Neuronal stem cell (in vitro differentiated cells): ENCODE measurements at regions not wholly inside any gene's neighbourhood (a gene's known extent, or its start where the extent isn't known, plus 50 kb on each side); places are given as distances from the start of the nearest gene placed in this dataset.

Experiments used
- DNase-seq: peaks from one replicate; pipeline ENCODE4 v3.0.0-alpha.2; 2013; ENCODE audit warnings: low spot score
- H2AFZ ChIP-seq: one replicate; pipeline ENCODE4 v1.6.1; 2013; ENCODE audit warnings: mild to moderate bottlenecking, low read length, inconsistent platforms
- H2AK5ac ChIP-seq: 2 replicates; pipeline ENCODE4 v1.6.1; 2013; ENCODE audit warnings: low read depth, mild to moderate bottlenecking, inconsistent platforms, low read length, moderate library complexity, mixed read lengths
- H2BK120ac ChIP-seq: 2 replicates; pipeline ENCODE4 v1.6.1; 2013; ENCODE audit warnings: low read depth, mild to moderate bottlenecking, inconsistent platforms, low read length, moderate library complexity, mixed read lengths
- H2BK12ac ChIP-seq: one replicate; pipeline ENCODE4 v1.6.1; 2013; ENCODE audit warnings: low read length, inconsistent platforms
- H2BK15ac ChIP-seq: 2 replicates; pipeline ENCODE4 v1.6.1; 2013; ENCODE audit warnings: mild to moderate bottlenecking, low read length, inconsistent platforms, mixed read lengths
- H2BK5ac ChIP-seq: one replicate; pipeline ENCODE4 v1.6.1; 2013; ENCODE audit warnings: inconsistent platforms, mild to moderate bottlenecking, low read length, moderate library complexity
- H3K14ac ChIP-seq: one replicate; pipeline ENCODE4 v1.6.1; 2013; ENCODE audit warnings: low read length, inconsistent platforms
- H3K18ac ChIP-seq: 2 replicates; pipeline ENCODE4 v1.6.1; 2013; ENCODE audit warnings: low read length, inconsistent platforms
- H3K23ac ChIP-seq: 2 replicates; pipeline ENCODE4 v1.6.1; 2013; ENCODE audit warnings: low read depth, mild to moderate bottlenecking, mixed read lengths, low read length, inconsistent platforms; ENCODE audit not compliant: poor library complexity
- H3K27ac ChIP-seq: replicated peaks from 3 replicates; pipeline ENCODE4 v1.5.1; 2013; ENCODE audit warnings: low read length, inconsistent platforms
- H3K27me3 ChIP-seq, 3 experiments: 2 replicates each; pipeline ENCODE4 v1.6.1; 2013; ENCODE audit warnings: low read length in 3 of 3, mild to moderate bottlenecking in 2 of 3, inconsistent platforms in 1 of 3, low read depth in 1 of 3, mixed read lengths in 1 of 3, moderate library complexity in 1 of 3; ENCODE audit not compliant: control insufficient read depth in 3 of 3, insufficient read depth in 3 of 3
- H3K36me3 ChIP-seq, 2 donors: replicated peaks in 1 of 2; 2 replicates each; pipeline ENCODE4 v1.6.1; 2013; ENCODE audit warnings: low read length in 2 of 2; ENCODE audit not compliant: control insufficient read depth in 2 of 2, insufficient read depth in 2 of 2
- H3K4ac ChIP-seq: 2 replicates; pipeline ENCODE4 v1.6.1; 2013; ENCODE audit warnings: inconsistent platforms, mild to moderate bottlenecking, low read length, moderate library complexity
- H3K4me1 ChIP-seq, 2 donors: 1 replicate in 1 of 2; 2 replicates in 1 of 2; pipeline ENCODE4 v1.6.1; 2013; ENCODE audit warnings: low read length in 2 of 2, low read depth in 1 of 2; ENCODE audit not compliant: control insufficient read depth in 2 of 2, insufficient read depth in 1 of 2
- H3K4me2 ChIP-seq: one replicate; pipeline ENCODE4 v1.6.1; 2013; ENCODE audit warnings: mild to moderate bottlenecking, low read length, inconsistent platforms; ENCODE audit not compliant: insufficient read depth, poor library complexity, severe bottlenecking
- H3K4me3 ChIP-seq, 2 donors: 2 replicates each; pipeline ENCODE4 v1.5.1; 2013; ENCODE audit warnings: low read length in 2 of 2, mild to moderate bottlenecking in 2 of 2, inconsistent platforms in 1 of 2, moderate library complexity in 1 of 2
- H3K79me1 ChIP-seq: one replicate; pipeline ENCODE4 v1.6.1; 2013; ENCODE audit warnings: low read depth, mild to moderate bottlenecking, inconsistent platforms, low read length, moderate library complexity
- H3K9ac ChIP-seq: one replicate; pipeline ENCODE4 v1.6.1; 2013; ENCODE audit warnings: mild to moderate bottlenecking, low read depth, low read length, inconsistent platforms; ENCODE audit not compliant: poor library complexity
- H3K9me3 ChIP-seq, 2 donors: replicated peaks in 1 of 2; 2 replicates each; pipeline versions ENCODE3 to v1.6.1; 2013; ENCODE audit warnings: low read length in 2 of 2, mild to moderate bottlenecking in 2 of 2, inconsistent platforms in 1 of 2, low read depth in 1 of 2, mixed read lengths in 1 of 2, moderate library complexity in 1 of 2; ENCODE audit not compliant: control insufficient read depth in 2 of 2, insufficient read depth in 1 of 2
- H4K8ac ChIP-seq: one replicate; pipeline ENCODE4 v1.6.1; 2013; ENCODE audit warnings: low read depth, mild to moderate bottlenecking, inconsistent platforms, low read length, moderate library complexity
- H4K91ac ChIP-seq: one replicate; pipeline ENCODE4 v1.6.1; 2013; ENCODE audit warnings: low read length, low read depth, mild to moderate bottlenecking, inconsistent platforms; ENCODE audit not compliant: poor library complexity
- WGBS, 2 donors: extraction: QIAGEN DNeasy Blood & Tissue Kit; methylation state at CpG; one replicate each; pipeline ENCODE4 v1.1.7; 2013; ENCODE audit warnings: missing lambda C conversion rate in 2 of 2, mixed read lengths in 1 of 2; ENCODE audit not compliant: insufficient read length in 2 of 2, insufficient replicate concordance in 1 of 2; ENCODE audit errors: extremely low coverage in 2 of 2; 5-methylcytosine and 5-hydroxymethylcytosine counted together

DNA sequence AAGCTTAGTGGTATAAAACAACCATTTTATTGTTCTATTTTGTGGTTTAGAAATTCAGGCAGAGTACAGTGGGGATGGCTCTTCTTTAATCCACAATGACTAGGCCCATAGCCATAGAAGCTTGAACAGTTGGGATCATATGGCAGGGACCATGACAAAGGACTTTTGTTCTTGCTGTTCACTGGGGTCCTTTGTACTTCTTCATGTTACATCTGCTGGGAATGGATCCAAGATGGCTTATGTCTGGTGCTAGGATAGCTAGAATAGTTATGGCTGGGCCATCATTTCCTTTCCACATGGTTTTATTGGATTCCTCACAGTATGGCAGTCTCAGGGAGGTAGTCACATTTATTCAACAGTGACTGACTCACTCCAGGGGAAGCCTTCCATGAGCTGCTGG is 427.9 kb upstream of the AGTR1 start:
- H3K36me3 ChIP-seq: no peaks in the 10 kb centered on the region
- no peak overlapping the region for H3K9ac ChIP-seq
- H3K79me1 ChIP-seq: no peaks in the 10 kb centered on the region
- no peaks in the 10 kb centered on the region for H3K27me3 ChIP-seq
- no peak overlapping the region for H4K8ac ChIP-seq
- H2BK15ac ChIP-seq: no peak overlapping the region
- H3K4ac ChIP-seq: no peak overlapping the region
- H2AK5ac ChIP-seq: no peak overlapping the region
- H3K4me2 ChIP-seq: no peak overlapping the region
- no peak overlapping the region for H2AFZ ChIP-seq
- no peaks in the 10 kb centered on the region for H3K4me1 ChIP-seq
- H4K91ac ChIP-seq: no peak overlapping the region
- H3K14ac ChIP-seq: no peak overlapping the region
- no peak overlapping the region for H3K18ac ChIP-seq
- no peak overlapping the region for H2BK12ac ChIP-seq
- no peak overlapping the region for H2BK5ac ChIP-seq
- no peak overlapping the region for H2BK120ac ChIP-seq
- no peak overlapping the region for H3K27ac ChIP-seq
- H3K23ac ChIP-seq: no peak overlapping the region
- no peak overlapping the region for H3K4me3 ChIP-seq
- H3K9me3 ChIP-seq: no peaks in the 10 kb centered on the region
- no peak for DNase-seq

DNA sequence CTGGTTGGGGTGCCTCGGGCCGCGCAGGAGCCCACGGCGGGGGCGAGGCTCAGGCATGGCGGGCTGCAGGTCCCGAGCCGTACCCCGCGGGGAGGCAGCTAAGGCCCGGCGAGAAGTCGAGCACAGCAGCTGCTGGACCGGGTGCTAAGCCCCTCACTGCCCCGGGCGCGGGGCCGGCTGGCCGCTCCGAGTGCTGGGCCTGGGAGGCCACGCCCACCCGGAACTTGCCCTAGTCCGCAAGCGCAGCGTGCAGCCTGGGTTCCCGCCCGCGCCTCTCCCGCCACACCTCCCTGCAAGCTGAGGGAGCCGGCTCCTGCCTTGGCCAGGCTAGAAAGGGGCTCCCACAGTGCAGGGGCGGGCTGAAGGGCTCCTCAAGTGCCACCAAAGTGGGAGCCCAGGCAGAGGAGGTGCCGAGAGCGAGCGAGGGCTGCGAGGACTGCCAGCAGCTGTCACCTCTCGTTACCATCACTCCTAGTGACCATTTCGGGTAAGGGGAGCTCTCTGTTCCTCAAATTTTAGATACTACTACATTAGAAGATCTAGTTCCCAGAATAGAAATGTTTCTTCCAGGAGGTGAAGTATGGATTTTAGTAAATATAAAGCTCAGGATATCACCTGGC is 417.0 kb upstream of the AGTR1 start:
- Histone ChIP-seq H2BK120ac (no peak overlapping the region), H3K23ac (no peak overlapping the region), H3K36me3 (no peaks in the 10 kb centered on the region), H3K9me3 (no peaks in the 10 kb centered on the region), H4K91ac (no peak overlapping the region), H3K27me3 (no peaks in the 10 kb centered on the region), H3K79me1 (no peaks in the 10 kb centered on the region), H3K9ac (no peak overlapping the region), H2BK15ac (no peak overlapping the region), H3K4me2 (no peak overlapping the region), H3K18ac (no peak overlapping the region), H2BK12ac (no peak overlapping the region), H4K8ac (no peak overlapping the region), H2AFZ (no peak overlapping the region), H2AK5ac (no peak overlapping the region), H2BK5ac (no peak overlapping the region), H3K14ac (peak overlapping the region; percentile 5), H3K4me3 (no peak overlapping the region), H3K4me1 (no peaks in the 10 kb centered on the region), H3K27ac (no peak overlapping the region), H3K4ac (no peak overlapping the region)
- no peak for DNase-seq
- WGBS, 2 donors: no CpG with 5 or more reads among the region's 38 CpGs

DNA sequence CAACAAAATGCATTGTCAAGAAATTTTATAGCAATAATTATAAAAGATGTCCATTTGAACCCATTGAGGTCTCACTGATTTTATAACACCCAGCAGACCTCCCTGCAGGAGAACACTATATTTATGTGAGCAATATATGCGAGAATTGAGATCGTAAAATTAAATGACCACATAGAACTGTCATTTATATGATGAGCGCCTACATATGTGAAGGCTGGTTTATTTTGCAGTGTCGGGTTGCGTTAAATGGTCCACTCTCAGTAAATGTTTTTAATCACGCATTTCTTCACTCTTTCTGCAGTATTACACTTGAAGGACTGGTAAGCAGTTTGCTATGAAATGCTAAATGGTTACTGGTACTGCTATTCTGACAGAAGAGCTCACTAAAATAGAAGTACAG is 408.5 kb upstream of the AGTR1 start:
- no peak overlapping the region for H3K27ac ChIP-seq
- H3K27me3 ChIP-seq: no peaks in the 10 kb centered on the region
- H3K9me3 ChIP-seq: peaks cover 0 to 2% of the 10 kb centered on the region in 2 donors
- H3K14ac ChIP-seq: no peak overlapping the region
- no CpG with 5 or more reads among the region's 6 CpGs for WGBS, 2 donors
- no peak overlapping the region for H2AK5ac ChIP-seq
- H3K9ac ChIP-seq: no peak overlapping the region
- no peaks in the 10 kb centered on the region for H3K36me3 ChIP-seq
- H3K79me1 ChIP-seq: no peaks in the 10 kb centered on the region
- no peak overlapping the region for H3K4me2 ChIP-seq
- no peak overlapping the region for H3K4ac ChIP-seq
- H3K4me1 ChIP-seq: no peaks in the 10 kb centered on the region
- H3K4me3 ChIP-seq: no peak overlapping the region
- no peak for DNase-seq
- H3K23ac ChIP-seq: no peak overlapping the region
- H4K91ac ChIP-seq: no peak overlapping the region
- H2BK5ac ChIP-seq: no peak overlapping the region
- no peak overlapping the region for H2BK15ac ChIP-seq
- no peak overlapping the region for H2BK120ac ChIP-seq
- H2AFZ ChIP-seq: no peak overlapping the region
- H4K8ac ChIP-seq: no peak overlapping the region
- no peak overlapping the region for H3K18ac ChIP-seq
- H2BK12ac ChIP-seq: no peak overlapping the region

DNA sequence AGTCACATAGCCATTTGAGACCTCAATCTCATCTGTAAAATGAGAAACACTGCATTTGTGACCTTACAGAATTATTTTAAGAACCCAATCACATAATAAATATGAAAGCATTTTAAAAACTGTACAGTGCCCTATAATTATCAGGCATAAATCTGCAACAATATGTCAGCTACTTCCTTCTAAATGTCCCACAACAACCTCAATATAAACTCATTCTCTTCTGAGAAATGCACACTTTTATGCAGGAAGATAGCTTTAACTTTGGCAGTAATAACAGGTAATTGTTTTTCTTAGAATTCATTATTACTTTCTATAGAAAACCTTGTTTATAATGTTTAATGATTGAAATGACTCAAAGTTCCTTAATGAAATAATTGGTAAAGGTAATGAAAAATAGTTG is 400.7 kb upstream of the AGTR1 start:
- H3K18ac ChIP-seq: no peak overlapping the region
- no peaks in the 10 kb centered on the region for H3K36me3 ChIP-seq
- H4K91ac ChIP-seq: no peak overlapping the region
- no peak for DNase-seq
- H2AK5ac ChIP-seq: no peak overlapping the region
- no peak overlapping the region for H3K4me3 ChIP-seq
- H3K4me1 ChIP-seq: no peaks in the 10 kb centered on the region
- no peak overlapping the region for H3K27ac ChIP-seq
- no peak overlapping the region for H3K4me2 ChIP-seq
- no peak overlapping the region for H3K9ac ChIP-seq
- H4K8ac ChIP-seq: no peak overlapping the region
- H3K4ac ChIP-seq: no peak overlapping the region
- H3K27me3 ChIP-seq: no peaks in the 10 kb centered on the region
- no peak overlapping the region for H3K23ac ChIP-seq
- H2BK15ac ChIP-seq: no peak overlapping the region
- no peak overlapping the region for H2BK12ac ChIP-seq
- H2AFZ ChIP-seq: no peak overlapping the region
- no peaks in the 10 kb centered on the region for H3K9me3 ChIP-seq
- H2BK5ac ChIP-seq: no peak overlapping the region
- no peaks in the 10 kb centered on the region for H3K79me1 ChIP-seq
- no peak overlapping the region for H3K14ac ChIP-seq
- no peak overlapping the region for H2BK120ac ChIP-seq
